IMR-90 (cell line): ENCODE measurements at regions not wholly inside any gene's neighbourhood (a gene's known extent, or its start where the extent isn't known, plus 50 kb on each side); places are given as distances from the start of the nearest gene placed in this dataset.

Experiments
- ATAC-seq: fragments of 200-7000 bp; cut with Tn5 transposase; 2 replicates; pipeline ENCODE4 v1.9.1; 2020; ENCODE audit warnings: low read depth, mild to moderate bottlenecking, moderate library complexity
- BruUV-seq: library from RNA; stranded (reverse); fragments of 400-500 nt; replicated peaks from 2 replicates; lab custom pipeline; 2021; lab: Mats Ljungman, UMichigan
- CTCF ChIA-PET: fragments of 300-600 bp; formaldehyde crosslinking; extraction: SDS; loops from one replicate; lab custom pipeline; 2021; ENCODE audit warnings: antibody characterized with exemption; lab: Yijun Ruan, JAX
- POLR2A ChIA-PET: fragments of 300-600 bp; sonication (Branson Sonifier 250); formaldehyde crosslinking; loops from one replicate; lab custom pipeline; 2022; ENCODE audit warnings: antibody characterized with exemption; ENCODE audit not compliant: unreplicated experiment; lab: Charles Lee
- DNase-seq: peaks from one replicate; pipeline ENCODE4 v3.0.0; 2013
- H2AFZ ChIP-seq: replicated peaks from 2 replicates; pipeline ENCODE3; 2013; ENCODE audit warnings: low read length, mild to moderate bottlenecking; ENCODE audit not compliant: poor library complexity
- H2AK5ac ChIP-seq: 2 replicates; pipeline ENCODE4 v1.6.1; 2013; ENCODE audit warnings: low read depth, low read length, inconsistent platforms
- H2AK9ac ChIP-seq: replicated peaks from 2 replicates; pipeline ENCODE3; 2013; ENCODE audit warnings: mild to moderate bottlenecking, low read depth, low read length, moderate library complexity; ENCODE audit not compliant: poor library complexity
- H2BK120ac ChIP-seq: 2 replicates; pipeline ENCODE4 v1.6.1; 2013; ENCODE audit warnings: low read depth, low read length, inconsistent platforms
- H2BK15ac ChIP-seq: 3 replicates; pipeline ENCODE4 v1.6.1; 2013; ENCODE audit warnings: low read depth, low read length, inconsistent platforms
- H2BK20ac ChIP-seq: 2 replicates; pipeline ENCODE4 v1.6.1; 2013; ENCODE audit warnings: low read depth, mild to moderate bottlenecking, inconsistent platforms, low read length, moderate library complexity
- H2BK5ac ChIP-seq: 2 replicates; pipeline ENCODE4 v1.6.1; 2013; ENCODE audit warnings: mild to moderate bottlenecking, low read depth, low read length, inconsistent platforms; ENCODE audit not compliant: poor library complexity, severe bottlenecking
- H3K14ac ChIP-seq: replicated peaks from 2 replicates; pipeline ENCODE4 v1.6.1; 2013; ENCODE audit warnings: low read depth, low read length, inconsistent platforms
- H3K18ac ChIP-seq: 2 replicates; pipeline ENCODE4 v1.6.1; 2013; ENCODE audit warnings: low read depth, low read length, control low read depth
- H3K23ac ChIP-seq: 2 replicates; pipeline ENCODE4 v1.6.1; 2013; ENCODE audit warnings: low read depth, low read length, inconsistent platforms
- H3K27ac ChIP-seq: 2 replicates; pipeline ENCODE4 v1.5.1; 2013; ENCODE audit warnings: mild to moderate bottlenecking, control low read depth, low read length; ENCODE audit not compliant: insufficient read depth
- H3K27me3 ChIP-seq: 2 replicates; pipeline ENCODE4 v1.6.1; 2013; ENCODE audit warnings: low read length; ENCODE audit not compliant: control insufficient read depth, insufficient read depth
- H3K36me3 ChIP-seq: 2 replicates; pipeline ENCODE4 v1.6.1; 2013; ENCODE audit warnings: low read length, mixed read lengths; ENCODE audit not compliant: control insufficient read depth, insufficient read depth
- H3K4ac ChIP-seq: 2 replicates; pipeline ENCODE4 v1.6.1; 2013; ENCODE audit warnings: low read depth, low read length, inconsistent platforms
- H3K4me1 ChIP-seq: 2 replicates; pipeline ENCODE4 v1.6.1; 2013; ENCODE audit warnings: low read length, mixed read lengths; ENCODE audit not compliant: control insufficient read depth, insufficient read depth
- H3K4me2 ChIP-seq: 2 replicates; pipeline ENCODE4 v1.6.1; 2013; ENCODE audit warnings: low read depth, mild to moderate bottlenecking, control low read depth, low read length, moderate library complexity
- H3K4me3 ChIP-seq: 2 replicates; pipeline ENCODE4 v1.5.1; 2013; ENCODE audit warnings: low read depth, mild to moderate bottlenecking, control low read depth, low read length, moderate library complexity; ENCODE audit not compliant: insufficient read depth
- H3K56ac ChIP-seq: 2 replicates; pipeline ENCODE4 v1.6.1; 2013; ENCODE audit warnings: low read length, inconsistent platforms; ENCODE audit not compliant: insufficient read depth; ENCODE audit errors: extremely low read depth
- H3K79me1 ChIP-seq, 2 experiments: 2 replicates each; pipeline ENCODE4 v1.6.1; 2013; ENCODE audit warnings: low read length in 2 of 2, inconsistent platforms in 1 of 2, low read depth in 1 of 2
- H3K9ac ChIP-seq: 2 replicates; pipeline ENCODE4 v1.6.1; 2013; ENCODE audit warnings: low read depth, low read length, control low read depth
- H3K9me1 ChIP-seq: 2 replicates; pipeline ENCODE4 v1.6.1; 2013; ENCODE audit warnings: low read length, inconsistent platforms; ENCODE audit not compliant: insufficient read depth
- H3K9me3 ChIP-seq: 2 replicates; pipeline ENCODE4 v1.6.1; 2013; ENCODE audit warnings: low read length; ENCODE audit not compliant: control insufficient read depth, insufficient read depth
- H4K20me1 ChIP-seq: 2 replicates; pipeline ENCODE4 v1.6.1; 2013; ENCODE audit warnings: low read length, inconsistent platforms; ENCODE audit not compliant: insufficient read depth
- H4K5ac ChIP-seq: 2 replicates; pipeline ENCODE4 v1.6.1; 2013; ENCODE audit warnings: mild to moderate bottlenecking, low read depth, low read length, control low read depth
- H4K8ac ChIP-seq, 2 experiments: 2 replicates each; pipeline ENCODE4 v1.6.1; 2013; ENCODE audit warnings: low read depth in 2 of 2, low read length in 2 of 2, control low read depth in 1 of 2, inconsistent platforms in 1 of 2
- H4K91ac ChIP-seq: 2 replicates; pipeline ENCODE4 v1.6.1; 2013; ENCODE audit warnings: low read depth, low read length, inconsistent platforms; ENCODE audit not compliant: insufficient read depth
- BHLHE40 ChIP-seq: fragments of 150-350 bp; IDR thresholded peaks from 2 replicates; pipeline ENCODE4 v1.6.1; 2016; ENCODE audit warnings: mild to moderate bottlenecking, low read depth, low read length
- CEBPB ChIP-seq: IDR thresholded peaks from 2 replicates; pipeline ENCODE4 v1.6.1; 2012; ENCODE audit warnings: low read depth, low read length, improper control_type of control experiment
- CHD1 ChIP-seq: IDR thresholded peaks from 2 replicates; pipeline ENCODE4 v1.6.1; 2012; ENCODE audit warnings: low read depth, low read length, improper control_type of control experiment
- CTCF ChIP-seq: conservative IDR thresholded peaks from 2 replicates; pipeline ENCODE4 v1.5.1; 2012; ENCODE audit warnings: mild to moderate bottlenecking, low read depth, low read length, improper control_type of control experiment
- ELK1 ChIP-seq: fragments of 150-350 bp; IDR thresholded peaks from 2 replicates; pipeline ENCODE4 v1.6.1; 2016; ENCODE audit warnings: low read depth, mild to moderate bottlenecking, low read length, moderate library complexity, borderline replicate concordance
- FOS ChIP-seq: fragments of 150-350 bp; IDR thresholded peaks from 2 replicates; pipeline ENCODE4 v1.6.1; 2016; ENCODE audit warnings: low read depth, low read length
- MAFK ChIP-seq: IDR thresholded peaks from 2 replicates; pipeline ENCODE4 v1.6.1; 2012; ENCODE audit warnings: low read depth, low read length, improper control_type of control experiment
- MAZ ChIP-seq: IDR thresholded peaks from 2 replicates; pipeline ENCODE4 v1.6.1; 2012; ENCODE audit warnings: low read depth, mild to moderate bottlenecking, low read length, improper control_type of control experiment, moderate library complexity, borderline replicate concordance
- MXI1 ChIP-seq: IDR thresholded peaks from 2 replicates; pipeline ENCODE4 v1.6.1; 2012; ENCODE audit warnings: low read depth, mild to moderate bottlenecking, low read length, moderate library complexity, borderline replicate concordance
- NFE2L2 ChIP-seq: fragments of 150-350 bp; IDR thresholded peaks from 2 replicates; pipeline ENCODE4 v1.6.1; 2016; ENCODE audit warnings: low read depth, mild to moderate bottlenecking, low read length
- POLR2A ChIP-seq: IDR thresholded peaks from 2 replicates; pipeline ENCODE4 v1.6.1; 2012; ENCODE audit warnings: mild to moderate bottlenecking, low read depth, low read length
- RAD21 ChIP-seq: IDR thresholded peaks from 2 replicates; pipeline ENCODE4 v1.6.1; 2012; ENCODE audit warnings: low read length, improper control_type of control experiment
- RCOR1 ChIP-seq: IDR thresholded peaks from 2 replicates; pipeline ENCODE4 v1.6.1; 2012; ENCODE audit warnings: mild to moderate bottlenecking, low read length, improper control_type of control experiment; ENCODE audit not compliant: insufficient replicate concordance
- RFX5 ChIP-seq: IDR thresholded peaks from 2 replicates; pipeline ENCODE4 v1.8.0; 2012; ENCODE audit warnings: low read depth, mild to moderate bottlenecking, low read length, moderate library complexity
- SMC3 ChIP-seq: fragments of 150-350 bp; IDR thresholded peaks from 2 replicates; pipeline ENCODE4 v1.6.1; 2016; ENCODE audit warnings: low read depth, mild to moderate bottlenecking, antibody characterized with exemption, low read length, moderate library complexity
- USF2 ChIP-seq: fragments of 150-350 bp; IDR thresholded peaks from 2 replicates; pipeline ENCODE4 v1.6.1; 2017; ENCODE audit warnings: mild to moderate bottlenecking, antibody characterized with exemption, low read length, low read depth
- WGBS, 2 experiments: methylation state at CpG; one replicate each; pipeline versions ENCODE4 v1.1.5 to v1.1.7; 2013; ENCODE audit warnings: missing lambda C conversion rate in 2 of 2; ENCODE audit not compliant: insufficient read length in 1 of 2; ENCODE audit errors: extremely low coverage in 2 of 2; 5-methylcytosine and 5-hydroxymethylcytosine counted together
- dilution Hi-C: fragments of 300-500 bp; cut with HindIII; formaldehyde crosslinking; loops from one replicate; pipeline ENCODE4 v1.14.3; 2018; ENCODE audit warnings: low sequenced_read_pairs; ENCODE audit not compliant: unreplicated experiment
- in situ Hi-C: fragments of 300-500 bp; cut with MboI; formaldehyde crosslinking; loops from 3 replicates; pipeline ENCODE4 v1.14.3; 2019; ENCODE audit warnings: low sequenced_read_pairs, inconsistent platforms, mixed read lengths
- intact Hi-C: fragments of 100-400 bp; cut with micrococcal nuclease; formaldehyde crosslinking; loops from 2 replicates; pipeline ENCODE4 v1.10.0; 2022

- Histone ChIP-seq H3K9me3 (no peaks in the 10 kb centered on the region), H3K4me2 (no peak overlapping the region), H2AK9ac (no peak overlapping the region), H3K4ac (no peak overlapping the region), H3K23ac (no peak overlapping the region), H2BK5ac (no peak overlapping the region), H3K4me1 (no peaks in the 10 kb centered on the region), H3K4me3 (no peak overlapping the region), H2BK15ac (no peak overlapping the region), H3K56ac (no peak overlapping the region), H4K8ac (no peak overlapping the region), H3K18ac (no peak overlapping the region), H4K91ac (no peak overlapping the region), H3K27me3 (no peaks in the 10 kb centered on the region), H3K14ac (no peak overlapping the region), H3K9me1 (no peaks in the 10 kb centered on the region), H2BK120ac (no peak overlapping the region), H3K79me1 (no peaks in the 10 kb centered on the region), H2BK20ac (no peak overlapping the region), H4K5ac (no peak overlapping the region), H2AK5ac (no peak overlapping the region), H3K36me3 (no peaks in the 10 kb centered on the region), H2AFZ (no peak overlapping the region), H4K20me1 (no peaks in the 10 kb centered on the region), H3K27ac (no peak overlapping the region), H3K9ac (no peak overlapping the region)
- CTCF ChIA-PET = no interaction called here
- in situ Hi-C loops = no loop called here
- dilution Hi-C loops = no loop called here
- BruUV-seq = no TSS peak
- DNase-seq (peak; percentile 30), ATAC-seq (no peak)
- POLR2A ChIA-PET = no interaction called here
- no CpG with 5 or more reads among the region's 3 CpGs for WGBS, 2 experiments
- no peak for TF ChIP-seq ELK1
- no peak for TF ChIP-seq MAFK
- no peak for TF ChIP-seq NFE2L2
- no peak for TF ChIP-seq MAZ
- TF ChIP-seq RAD21 = no peak
- TF ChIP-seq CTCF = no peak
- TF ChIP-seq FOS = no peak
- no peak for TF ChIP-seq CHD1
- TF ChIP-seq CEBPB = no peak
- TF ChIP-seq MXI1 = no peak
- no peak for TF ChIP-seq RCOR1
- no peak for TF ChIP-seq USF2
- TF ChIP-seq RFX5 = no peak
- no peak for TF ChIP-seq POLR2A
- no peak for TF ChIP-seq BHLHE40
- no peak for TF ChIP-seq SMC3
- intact Hi-C loops = no loop called here
These were observed 261.4 kb upstream of the RXFP2 start for GRCh38 chr13:31477961-31478360.
